ENCODE measurements at regions not wholly inside any gene's neighbourhood (a gene's known extent, or its start where the extent isn't known, plus 50 kb on each side); places are given as distances from the start of the nearest gene placed in this dataset.

GRCh38 chr3:191148131-191148530 is 50.9 kb upstream of the OSTN start:
- H3K4me1 Mint-ChIP-seq: no peaks in the 10 kb centered on the region
- H3K9me3 Mint-ChIP-seq: peaks cover 5% of the 10 kb centered on the region
- H3K36me3 Mint-ChIP-seq (ENCODE audit: low read depth): no peaks in the 10 kb centered on the region
- DNase-seq (ENCODE audit: low read depth, low spot score): no peak
- no peak for TF ChIP-seq CTCF (conservative IDR thresholded peaks at IDR 0.05)
- H3K4me3 Mint-ChIP-seq: no peak overlapping the region
- H3K27ac Mint-ChIP-seq (ENCODE audit: unreplicated experiment): no peak overlapping the region
- no peaks in the 10 kb centered on the region for H3K27me3 Mint-ChIP-seq (ENCODE audit: low read depth)

- Mint-ChIP-seq H3K27ac (ENCODE audit: unreplicated experiment) (no peak overlapping the region), H3K4me3 (no peak overlapping the region), H3K9me3 (peaks cover 5% of the 10 kb centered on the region), H3K4me1 (no peaks in the 10 kb centered on the region), H3K36me3 (ENCODE audit: low read depth) (no peaks in the 10 kb centered on the region), H3K27me3 (ENCODE audit: low read depth) (no peaks in the 10 kb centered on the region)
- DNase-seq (ENCODE audit: low read depth, low spot score): no peak
- TF ChIP-seq CTCF (conservative IDR thresholded peaks at IDR 0.05): no peak
These were observed 55.8 kb upstream of the OSTN start for GRCh38 chr3:191143224-191143623.

GRCh38 chr3:191141728-191142127 is 57.3 kb upstream of the OSTN start:
- peaks cover 5% of the 10 kb centered on the region for H3K9me3 Mint-ChIP-seq
- no peak for TF ChIP-seq CTCF (conservative IDR thresholded peaks at IDR 0.05)
- DNase-seq (ENCODE audit: low read depth, low spot score): no peak
- H3K4me3 Mint-ChIP-seq: no peak overlapping the region
- H3K36me3 Mint-ChIP-seq (ENCODE audit: low read depth): no peaks in the 10 kb centered on the region
- no peaks in the 10 kb centered on the region for H3K4me1 Mint-ChIP-seq
- no peaks in the 10 kb centered on the region for H3K27me3 Mint-ChIP-seq (ENCODE audit: low read depth)
- no peak overlapping the region for H3K27ac Mint-ChIP-seq (ENCODE audit: unreplicated experiment)

- Mint-ChIP-seq H3K36me3 (ENCODE audit: low read depth) (no peaks in the 10 kb centered on the region), H3K27ac (ENCODE audit: unreplicated experiment) (no peak overlapping the region), H3K27me3 (ENCODE audit: low read depth) (no peaks in the 10 kb centered on the region), H3K4me1 (no peaks in the 10 kb centered on the region), H3K9me3 (peaks cover 8% of the 10 kb centered on the region), H3K4me3 (no peak overlapping the region)
- no peak for TF ChIP-seq CTCF (conservative IDR thresholded peaks at IDR 0.05)
- no peak for DNase-seq (ENCODE audit: low read depth, low spot score)
These were observed 59.3 kb upstream of the OSTN start for GRCh38 chr3:191139736-191140135.

DNA sequence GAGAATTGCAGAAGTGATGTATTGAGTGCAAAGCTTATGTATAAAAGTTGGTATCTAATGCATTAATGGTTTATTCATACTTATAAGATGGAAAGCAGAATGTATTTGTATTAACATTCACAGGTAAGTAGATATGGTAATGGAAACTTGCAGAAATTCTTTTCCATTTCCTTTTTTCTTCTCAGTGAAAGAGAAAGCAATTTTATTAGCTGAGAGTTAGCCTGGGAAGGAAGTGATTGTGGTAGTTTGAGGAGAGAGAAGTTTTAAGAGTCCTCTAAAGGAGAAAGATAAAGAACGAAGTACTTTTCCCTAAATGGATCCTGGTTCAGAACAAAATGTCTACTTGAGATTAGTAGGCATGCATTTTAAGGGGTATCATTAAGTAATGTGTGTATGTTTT is 60.1 kb upstream of the OSTN start:
- Mint-ChIP-seq H3K9me3 (peaks cover 8% of the 10 kb centered on the region), H3K4me1 (no peaks in the 10 kb centered on the region), H3K27me3 (ENCODE audit: low read depth) (no peaks in the 10 kb centered on the region), H3K4me3 (no peak overlapping the region), H3K27ac (ENCODE audit: unreplicated experiment) (no peak overlapping the region), H3K36me3 (ENCODE audit: low read depth) (no peaks in the 10 kb centered on the region)
- TF ChIP-seq CTCF (conservative IDR thresholded peaks at IDR 0.05): no peak
- DNase-seq (ENCODE audit: low read depth, low spot score): no peak

GRCh38 chr3:191137708-191138107 is 61.3 kb upstream of the OSTN start:
- H3K36me3 Mint-ChIP-seq (ENCODE audit: low read depth): no peaks in the 10 kb centered on the region

More at GRCh38 chr3:191137708-191138107, 61.3 kb upstream of the OSTN start:
- Mint-ChIP-seq H3K9me3 (peaks cover 8% of the 10 kb centered on the region), H3K4me3 (no peak overlapping the region), H3K27me3 (ENCODE audit: low read depth) (no peaks in the 10 kb centered on the region), H3K27ac (ENCODE audit: unreplicated experiment) (no peak overlapping the region), H3K4me1 (no peaks in the 10 kb centered on the region)
- no peak for TF ChIP-seq CTCF (conservative IDR thresholded peaks at IDR 0.05)
- DNase-seq (ENCODE audit: low read depth, low spot score): no peak
